Neural cell (in vitro differentiated cells): ENCODE measurements at regions not wholly inside any gene's neighbourhood (a gene's known extent, or its start where the extent isn't known, plus 50 kb on each side); places are given as distances from the start of the nearest gene placed in this dataset.

ENCODE experiments used
- EZH2 ChIP-seq: fragments of 200-600, 300-800 bp; shearing (Covaris generic), sonication (generic); IDR thresholded peaks from 2 replicates; pipeline ENCODE4 v1.6.1; 2014; ENCODE audit warnings: antibody characterized with exemption, low read length, borderline replicate concordance, mild to moderate bottlenecking; ENCODE audit not compliant: insufficient read depth, poor library complexity, severe bottlenecking
- MXI1 ChIP-seq: fragments of 450-650 bp; conservative IDR thresholded peaks from 2 replicates; pipeline ENCODE4 v1.6.1; 2014; ENCODE audit warnings: antibody characterized with exemption, mild to moderate bottlenecking; ENCODE audit not compliant: poor library complexity, severe bottlenecking
- POLR2AphosphoS5 ChIP-seq: IDR thresholded peaks from 2 replicates; pipeline ENCODE4 v1.6.1; 2012
- RAD21 ChIP-seq: fragments of 450-650 bp; conservative IDR thresholded peaks from 2 replicates; pipeline ENCODE4 v1.6.1; 2014; ENCODE audit warnings: antibody characterized with exemption, mild to moderate bottlenecking, moderate library complexity
- TAF1 ChIP-seq: IDR thresholded peaks from 2 replicates; pipeline ENCODE4 v1.6.1; 2012; ENCODE audit warnings: low read depth
- TF ChIP-seq, protein P1 (sequence below): fragments of 450-650 bp; IDR thresholded peaks from 2 replicates; pipeline ENCODE4 v1.5.1; 2014; ENCODE audit warnings: antibody characterized with exemption, mild to moderate bottlenecking, moderate library complexity; ENCODE audit not compliant: poor library complexity, severe bottlenecking

GRCh38 chr15:96079041-96079440 lies 251.5 kb upstream of the NR2F2 start:
- TF ChIP-seq TAF1 = no peak
- no peak for TF ChIP-seq EZH2
- TF ChIP-seq, protein P1, sequence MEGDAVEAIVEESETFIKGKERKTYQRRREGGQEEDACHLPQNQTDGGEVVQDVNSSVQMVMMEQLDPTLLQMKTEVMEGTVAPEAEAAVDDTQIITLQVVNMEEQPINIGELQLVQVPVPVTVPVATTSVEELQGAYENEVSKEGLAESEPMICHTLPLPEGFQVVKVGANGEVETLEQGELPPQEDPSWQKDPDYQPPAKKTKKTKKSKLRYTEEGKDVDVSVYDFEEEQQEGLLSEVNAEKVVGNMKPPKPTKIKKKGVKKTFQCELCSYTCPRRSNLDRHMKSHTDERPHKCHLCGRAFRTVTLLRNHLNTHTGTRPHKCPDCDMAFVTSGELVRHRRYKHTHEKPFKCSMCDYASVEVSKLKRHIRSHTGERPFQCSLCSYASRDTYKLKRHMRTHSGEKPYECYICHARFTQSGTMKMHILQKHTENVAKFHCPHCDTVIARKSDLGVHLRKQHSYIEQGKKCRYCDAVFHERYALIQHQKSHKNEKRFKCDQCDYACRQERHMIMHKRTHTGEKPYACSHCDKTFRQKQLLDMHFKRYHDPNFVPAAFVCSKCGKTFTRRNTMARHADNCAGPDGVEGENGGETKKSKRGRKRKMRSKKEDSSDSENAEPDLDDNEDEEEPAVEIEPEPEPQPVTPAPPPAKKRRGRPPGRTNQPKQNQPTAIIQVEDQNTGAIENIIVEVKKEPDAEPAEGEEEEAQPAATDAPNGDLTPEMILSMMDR = no peak
- TF ChIP-seq RAD21 = no peak
- TF ChIP-seq POLR2AphosphoS5 = no peak
- TF ChIP-seq MXI1 = no peak
